ENCODE measurements at regions not wholly inside any gene's neighbourhood (a gene's known extent, or its start where the extent isn't known, plus 50 kb on each side); places are given as distances from the start of the nearest gene placed in this dataset.

DNA sequence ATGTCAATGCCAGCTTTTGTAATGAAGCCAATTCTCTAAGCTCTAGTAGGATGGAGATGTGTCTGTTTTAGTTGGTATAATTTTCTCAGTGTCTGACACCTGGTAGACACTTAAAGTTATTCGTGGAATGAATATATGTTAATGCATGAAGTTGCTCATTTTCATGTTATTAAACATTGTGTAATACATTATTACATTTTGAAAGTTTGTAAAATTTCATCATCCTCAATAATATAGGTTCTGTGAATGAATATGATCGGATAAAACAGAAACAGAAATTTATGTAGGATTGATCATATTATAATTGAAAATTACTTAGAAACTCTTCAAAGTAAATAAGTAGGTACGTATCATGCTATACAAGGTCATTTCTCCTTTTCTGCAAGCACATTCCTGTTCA, 625.3 kb downstream of the PLA2G4A start:
- DNase-seq = no peak

DNA sequence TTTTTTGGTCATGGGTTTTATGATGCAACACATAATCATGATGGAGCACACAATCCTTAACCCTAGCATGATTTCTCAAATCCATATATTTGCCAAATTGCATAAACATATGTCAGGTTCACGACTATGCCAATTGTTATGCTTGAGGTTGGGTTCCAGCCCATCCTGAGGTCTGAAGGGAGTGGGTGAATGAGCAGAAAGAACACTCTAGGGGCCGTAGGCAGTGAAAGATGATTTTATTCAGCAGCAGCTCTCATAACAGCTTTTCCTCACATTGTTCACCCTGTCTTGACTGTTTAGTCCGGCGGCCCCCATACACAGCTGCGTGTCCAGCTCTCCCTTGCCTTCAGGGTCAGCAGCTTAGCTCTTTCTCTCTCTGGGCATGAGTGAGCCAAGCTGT, 627.7 kb downstream of the PLA2G4A start:
- DNase-seq = no peak

- no peak for DNase-seq
Measured at GRCh38 chr1:187460093-187460492, 631.3 kb downstream of the PLA2G4A start.

- DNase-seq = no peak
Measured at GRCh38 chr1:187464320-187464719, 635.6 kb downstream of the PLA2G4A start.

GRCh38 chr1:187465441-187465840, 636.7 kb downstream of the PLA2G4A start:
- no peak for DNase-seq

DNA sequence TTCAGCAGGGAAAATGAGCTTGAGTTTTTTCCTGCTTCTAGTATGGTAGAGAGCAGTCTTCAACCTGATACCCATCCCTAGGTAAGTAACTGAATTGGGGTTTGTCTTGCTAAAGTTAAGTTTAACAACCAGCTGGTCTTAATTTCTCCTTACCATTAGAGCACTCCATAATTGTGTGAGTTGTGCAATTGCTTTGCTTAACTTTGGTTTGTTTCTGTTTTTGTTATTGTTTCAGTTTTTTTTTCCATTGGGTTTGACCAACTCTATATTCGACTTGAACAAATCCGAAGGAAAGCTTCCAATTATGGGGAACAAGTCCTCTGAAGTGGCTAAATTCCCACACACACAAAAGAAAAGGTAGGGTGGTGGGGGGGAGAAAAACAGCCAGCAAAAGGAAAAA, 641.1 kb downstream of the PLA2G4A start:
- no peak for DNase-seq

DNA sequence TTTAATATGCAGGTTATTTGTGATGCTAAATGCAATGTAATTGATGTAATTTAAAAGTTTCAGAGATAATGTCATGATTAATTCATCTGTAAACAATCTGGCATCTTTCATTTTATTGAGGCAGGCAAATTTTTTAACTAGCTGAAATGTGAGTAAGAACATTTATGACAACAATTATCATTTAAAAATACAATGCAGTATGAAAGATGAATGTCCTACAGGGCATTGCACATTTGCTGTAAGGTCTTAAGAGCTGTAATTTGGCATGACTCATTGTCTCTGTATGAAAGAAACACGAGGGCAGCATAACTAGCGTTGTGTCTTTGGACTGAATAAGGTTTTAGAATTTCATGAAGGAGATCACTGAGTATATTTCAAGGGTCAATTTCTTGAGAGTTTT, 642.8 kb downstream of the PLA2G4A start:
- no peak for DNase-seq

DNA sequence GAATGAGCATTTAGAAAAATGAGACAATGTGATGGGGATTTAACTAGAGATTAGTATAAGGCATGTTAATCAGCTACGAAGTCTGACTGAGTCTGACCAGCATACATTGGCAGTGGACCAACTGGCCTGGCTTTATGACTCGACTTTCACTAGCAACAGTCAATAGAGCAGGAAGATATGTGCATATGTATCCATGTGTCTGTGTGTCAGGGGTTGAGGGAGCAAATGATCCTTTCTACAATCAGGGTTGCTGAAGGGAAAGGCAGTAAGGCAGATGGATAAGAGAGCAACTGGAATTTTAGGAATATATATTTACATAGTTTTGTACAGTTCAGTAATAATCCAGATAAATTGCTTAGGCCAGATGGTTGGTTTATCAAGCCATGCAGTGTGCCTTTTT, 645.6 kb downstream of the PLA2G4A start:
- DNase-seq = peak; percentile 66

GRCh38 chr1:187476671-187477070, 647.9 kb downstream of the PLA2G4A start:
- peak; percentile 16 for DNase-seq

DNA sequence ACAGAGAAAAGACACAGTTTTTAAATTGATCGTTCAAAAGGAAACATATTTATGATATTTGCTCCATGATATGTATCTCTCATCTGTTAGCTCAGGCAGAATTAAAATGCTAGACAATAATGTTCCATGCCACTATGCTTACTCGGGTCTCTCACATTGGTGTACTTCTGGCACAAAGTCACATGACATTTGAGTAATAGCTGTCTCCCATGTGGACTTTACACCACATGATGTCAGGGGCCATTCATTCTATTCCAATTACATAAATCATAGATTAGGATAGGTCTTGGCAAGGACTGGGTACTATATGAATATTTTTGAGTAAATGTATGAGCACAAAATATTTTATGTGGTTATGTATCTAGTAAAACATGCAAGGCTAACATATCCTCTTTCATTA, 648.4 kb downstream of the PLA2G4A start:
- no peak for DNase-seq

DNA sequence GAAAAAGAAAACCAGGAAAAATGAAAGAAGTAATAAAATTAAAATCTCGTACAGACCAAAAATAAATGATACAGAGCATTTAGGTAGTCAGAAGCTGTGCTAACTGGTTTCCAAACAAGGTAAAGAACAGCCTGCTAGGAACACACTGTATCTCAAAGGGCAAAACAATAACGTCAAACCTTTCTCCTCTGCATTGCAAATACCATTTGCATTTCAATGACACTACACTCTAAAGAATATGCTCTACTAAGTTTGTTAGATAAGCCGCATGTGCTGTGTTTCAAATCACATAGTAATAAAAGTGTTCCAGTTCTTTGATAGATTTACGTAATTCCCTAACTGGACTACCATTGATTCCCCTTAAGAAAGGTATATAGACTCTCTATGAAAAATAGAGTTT, 648.8 kb downstream of the PLA2G4A start:
- no peak for DNase-seq

- DNase-seq = no peak
Measured at GRCh38 chr1:187481581-187482148, 652.9 kb downstream of the PLA2G4A start.

DNA sequence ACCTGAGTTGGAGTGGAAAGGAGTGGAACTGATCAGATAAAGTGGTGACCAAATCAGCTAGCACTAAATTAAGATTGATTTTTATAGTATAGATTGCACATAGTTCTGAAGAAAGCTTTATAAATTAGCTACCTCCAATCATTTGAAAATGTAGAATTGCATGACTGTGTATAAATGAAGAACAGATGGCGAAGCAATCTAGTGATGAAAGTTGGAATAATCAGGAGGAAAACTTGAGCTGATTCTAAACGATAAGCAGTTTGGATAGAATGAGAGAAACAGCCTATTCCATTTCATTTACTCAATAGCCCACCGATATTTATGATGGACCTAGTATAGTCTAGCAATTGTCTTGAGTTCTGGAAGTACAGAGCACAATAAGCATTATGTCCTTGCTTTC, 661.5 kb downstream of the PLA2G4A start:
- no peak for DNase-seq

DNA sequence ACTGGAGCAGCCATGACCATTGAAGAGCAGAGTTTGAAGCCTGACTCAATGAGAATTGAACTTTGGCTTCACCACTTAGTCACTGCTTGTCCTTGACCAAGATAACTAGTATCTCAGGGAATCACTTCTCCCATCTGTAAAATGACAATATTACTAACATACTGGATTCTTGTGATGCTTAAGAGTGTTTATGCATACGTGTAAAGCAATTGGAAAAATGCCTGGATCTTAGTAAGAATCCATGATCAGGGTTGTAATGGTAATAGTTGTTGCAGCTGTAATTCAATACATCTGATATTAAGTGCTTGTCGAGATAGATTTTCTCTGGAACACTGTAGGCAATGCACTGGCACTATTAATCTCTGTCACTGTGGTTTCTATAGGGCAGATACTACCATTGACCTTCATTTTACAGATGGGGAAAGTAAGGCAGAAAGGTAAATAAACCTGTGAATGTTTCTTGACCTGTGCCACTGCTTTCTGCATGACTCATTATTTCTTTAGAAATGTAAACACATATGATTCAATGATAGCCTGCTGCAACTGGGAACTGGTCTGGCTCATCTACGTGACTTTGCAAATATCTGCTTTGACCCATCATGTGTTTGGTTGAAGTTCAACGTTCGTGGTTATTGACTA, 662.5 kb downstream of the PLA2G4A start:
- no peak for DNase-seq

- no peak for DNase-seq
Measured at GRCh38 chr1:187498028-187498427, 669.3 kb downstream of the PLA2G4A start.

- DNase-seq = no peak
Measured at GRCh38 chr1:187504779-187505178, 676.0 kb downstream of the PLA2G4A start.

DNA sequence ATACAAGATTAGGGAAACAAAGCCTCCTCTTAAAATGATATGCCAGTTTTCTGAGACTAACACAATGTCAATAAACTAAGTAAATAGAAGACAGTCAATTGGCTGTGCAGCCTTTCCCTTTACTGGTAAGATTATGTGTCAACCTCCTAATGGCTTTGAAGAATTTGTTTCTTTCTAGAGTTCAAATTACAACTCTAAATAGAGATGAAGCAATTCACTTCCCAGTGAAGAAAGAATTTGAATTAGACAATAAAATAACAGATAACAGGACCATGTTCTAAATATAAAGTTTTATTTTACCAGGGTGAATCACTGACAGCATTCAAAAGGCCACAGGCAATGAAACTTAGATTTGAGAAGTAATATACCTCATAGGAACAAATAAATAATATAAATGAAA, 680.3 kb downstream of the PLA2G4A start:
- DNase-seq = no peak

GRCh38 chr1:187513190-187513589, 684.4 kb downstream of the PLA2G4A start:
- DNase-seq = no peak

- no peak for DNase-seq
Measured at GRCh38 chr1:187514110-187514509, 685.4 kb downstream of the PLA2G4A start.

GRCh38 chr1:187516874-187517273, 688.1 kb downstream of the PLA2G4A start:
- DNase-seq = no peak

DNA sequence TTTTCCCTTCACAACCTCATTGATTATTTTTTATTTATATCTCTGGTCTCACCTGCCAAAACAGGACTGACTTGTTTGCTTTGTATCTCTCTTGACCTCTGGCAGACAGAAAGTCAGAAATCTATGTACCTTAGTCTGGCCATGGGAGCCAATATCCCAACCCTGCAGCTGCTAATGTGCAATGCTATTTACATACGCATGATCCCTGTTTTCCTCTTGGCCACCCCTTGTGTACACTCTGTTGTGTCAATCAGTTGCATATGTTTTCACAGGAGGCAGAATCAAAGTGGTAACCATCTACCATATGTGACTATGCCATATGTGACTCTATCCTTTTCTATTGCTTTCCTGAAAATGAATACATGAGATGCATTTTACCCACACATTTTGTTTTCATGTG, 688.8 kb downstream of the PLA2G4A start:
- peak; percentile 10 for DNase-seq

GRCh38 chr1:187527346-187527745, 698.6 kb downstream of the PLA2G4A start:
- no peak for DNase-seq

GRCh38 chr1:187537936-187538335, 709.2 kb downstream of the PLA2G4A start:
- no peak for DNase-seq

GRCh38 chr1:187549540-187549939, 720.8 kb downstream of the PLA2G4A start:
- no peak for DNase-seq

GRCh38 chr1:187551061-187551460, 722.3 kb downstream of the PLA2G4A start:
- no peak for DNase-seq

Measured in NCI-H1694 (cell line).